Small intestine (tissue), 7 donors: ENCODE measurements at regions not wholly inside any gene's neighbourhood (a gene's known extent, or its start where the extent isn't known, plus 50 kb on each side); places are given as distances from the start of the nearest gene placed in this dataset.

ENCODE experiments used
- DNase-seq, 2 donors: peaks; one replicate each; pipeline versions ENCODE4 v3.0.0 to v3.0.0-alpha.2; 2013
- FAIRE-seq: peaks from 2 replicates; lab custom pipeline; 2012; peaks lifted over from hg19 to GRCh38; lab: Jason Lieb, UNC
- H3K27ac ChIP-seq, 3 donors: one replicate each; pipeline ENCODE4 v1.5.1; 2013; ENCODE audit warnings: low read length in 2 of 3, mild to moderate bottlenecking in 2 of 3, control low read depth in 1 of 3, inconsistent platforms in 1 of 3, low read depth in 1 of 3, moderate library complexity in 1 of 3
- H3K27me3 ChIP-seq, 3 donors: one replicate each; pipeline ENCODE4 v1.6.1; 2013; ENCODE audit warnings: low read length in 3 of 3, inconsistent platforms in 1 of 3; ENCODE audit not compliant: control insufficient read depth in 3 of 3, insufficient read depth in 3 of 3
- H3K36me3 ChIP-seq, 3 donors: one replicate each; pipeline ENCODE4 v1.6.1; 2013; ENCODE audit warnings: low read length in 3 of 3, inconsistent platforms in 1 of 3, low read depth in 1 of 3, mild to moderate bottlenecking in 1 of 3, moderate library complexity in 1 of 3; ENCODE audit not compliant: control insufficient read depth in 3 of 3, insufficient read depth in 2 of 3
- H3K4me1 ChIP-seq, 3 donors: one replicate each; pipeline ENCODE4 v1.6.1; 2013; ENCODE audit warnings: low read length in 2 of 3, inconsistent platforms in 1 of 3, low read depth in 1 of 3, mild to moderate bottlenecking in 1 of 3, moderate library complexity in 1 of 3; ENCODE audit not compliant: control insufficient read depth in 3 of 3, insufficient read depth in 2 of 3
- H3K4me3 ChIP-seq, 3 donors: one replicate each; pipeline ENCODE4 v1.5.1; 2013; ENCODE audit warnings: low read length in 3 of 3, control low read depth in 1 of 3, inconsistent platforms in 1 of 3, low read depth in 1 of 3, mild to moderate bottlenecking in 1 of 3, moderate library complexity in 1 of 3
- H3K9me3 ChIP-seq, 2 donors: one replicate each; pipeline ENCODE4 v1.6.1; 2013; ENCODE audit warnings: low read depth in 1 of 2, low read length in 1 of 2; ENCODE audit not compliant: control insufficient read depth in 2 of 2, insufficient read depth in 1 of 2
- WGBS, 3 donors: extraction: QIAGEN DNeasy Blood & Tissue Kit; methylation state at CpG; one replicate each; pipeline ENCODE4 v1.1.7; 2013; 5-methylcytosine and 5-hydroxymethylcytosine counted together
- donor health status: healthy with polysubstance abuse.
- donor health status: control.
- donor health status: control.
- donor health status: Bipolar disorder and iron deficiency.
- donor health status: healthy.

DNA sequence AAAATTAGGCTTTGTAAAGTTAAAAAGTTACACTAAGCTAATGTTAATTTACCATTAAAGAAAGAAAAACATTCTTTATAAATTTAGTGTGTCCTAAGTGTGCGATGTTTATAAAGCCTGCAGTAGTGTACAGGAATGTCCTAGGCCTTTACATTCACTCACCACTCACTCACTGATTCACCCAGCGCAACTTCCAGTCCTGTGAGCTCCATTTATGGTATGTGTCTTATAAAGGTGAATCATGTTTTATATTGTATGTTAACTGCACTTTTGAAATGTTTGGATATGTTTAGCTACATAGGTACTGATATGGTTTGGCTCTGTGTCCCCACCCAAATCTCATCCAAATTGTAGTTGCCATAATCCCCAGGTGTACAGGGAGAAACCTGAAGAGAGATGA, 549.7 kb upstream of the EPHA6 start:
- H3K36me3 ChIP-seq = no peaks in the 10 kb centered on the region
- DNase-seq (no peak), FAIRE-seq (no peak)
- no peak overlapping the region for H3K4me3 ChIP-seq
- H3K27me3 ChIP-seq = no peaks in the 10 kb centered on the region
- 90 to 95% (median 93%) methylated on average over 2 of the region's 2 CpGs for WGBS, 3 donors
- H3K9me3 ChIP-seq = no peaks in the 10 kb centered on the region
- peaks cover 0 to 5% (median 0%) of the 10 kb centered on the region in 3 donors for H3K4me1 ChIP-seq
- H3K27ac ChIP-seq = no peak overlapping the region

DNA sequence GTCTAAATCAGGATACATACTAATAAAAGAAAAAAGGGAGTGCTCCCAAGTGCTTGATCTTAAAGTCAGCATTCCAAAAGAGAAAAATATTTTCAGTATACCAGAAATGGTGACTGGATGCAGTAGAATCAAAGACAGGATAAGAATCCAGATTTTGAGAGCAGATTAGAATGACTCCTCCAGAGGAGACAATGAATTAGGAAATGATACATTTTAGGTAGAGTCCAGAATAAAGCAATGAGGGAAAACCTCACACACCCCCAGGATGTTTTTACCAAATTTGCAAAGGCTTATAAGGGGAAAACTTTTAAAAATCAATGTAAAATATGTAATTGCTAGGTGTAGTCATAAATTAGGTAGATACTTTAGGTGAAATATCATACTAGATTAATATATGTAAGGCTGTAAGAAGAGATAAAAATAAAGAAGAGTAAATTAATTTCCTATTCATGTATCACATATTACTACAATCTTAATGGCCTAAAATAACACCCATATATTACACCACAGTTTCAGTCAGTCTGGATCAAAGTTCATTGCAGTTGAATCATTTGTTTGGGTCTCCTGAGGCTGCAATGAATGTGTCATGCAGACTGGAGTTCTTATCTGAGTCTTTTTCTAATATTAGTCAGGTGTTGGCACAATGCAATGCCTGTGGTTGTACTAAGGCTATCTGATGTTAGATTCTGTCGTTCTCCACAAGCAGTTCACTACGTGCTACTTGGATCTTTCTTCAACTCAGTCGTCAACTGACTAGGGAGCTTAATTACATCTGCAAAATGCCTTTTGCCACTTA, 547.8 kb upstream of the EPHA6 start:
- FAIRE-seq (peak; percentile 82), DNase-seq (peak; percentile 83 to 90)
- Histone ChIP-seq H3K9me3 (no peaks in the 10 kb centered on the region), H3K4me1 (peaks cover 0 to 5% (median 0%) of the 10 kb centered on the region in 3 donors), H3K27ac (peak overlapping the region in 1 of 3 donors; percentile 49), H3K27me3 (no peaks in the 10 kb centered on the region), H3K4me3 (no peak overlapping the region), H3K36me3 (no peaks in the 10 kb centered on the region)
- 16 to 54% (median 25%) methylated on average over 3 of the region's 3 CpGs for WGBS, 3 donors

DNA sequence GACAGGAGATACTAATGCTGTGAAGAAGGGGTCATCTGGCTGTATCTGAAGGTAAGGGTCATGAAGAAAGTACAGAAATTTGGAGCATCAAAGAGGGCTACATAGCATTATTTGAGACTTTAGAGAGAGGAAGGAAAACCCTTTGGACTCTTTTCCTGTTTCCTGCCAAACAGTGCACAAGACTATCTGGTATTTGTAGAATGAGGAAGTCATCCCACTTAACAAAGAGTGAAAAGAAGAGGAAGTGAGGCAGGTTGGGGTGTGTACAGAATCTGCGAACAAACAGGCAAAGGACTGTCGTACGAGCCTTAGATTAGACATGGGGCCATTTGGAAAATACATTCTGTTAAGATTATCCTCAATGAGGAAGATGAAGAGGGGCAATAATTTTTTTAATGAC, 546.8 kb upstream of the EPHA6 start:
- DNase-seq = peak; percentile 8 to 15
- no peak for FAIRE-seq

DNA sequence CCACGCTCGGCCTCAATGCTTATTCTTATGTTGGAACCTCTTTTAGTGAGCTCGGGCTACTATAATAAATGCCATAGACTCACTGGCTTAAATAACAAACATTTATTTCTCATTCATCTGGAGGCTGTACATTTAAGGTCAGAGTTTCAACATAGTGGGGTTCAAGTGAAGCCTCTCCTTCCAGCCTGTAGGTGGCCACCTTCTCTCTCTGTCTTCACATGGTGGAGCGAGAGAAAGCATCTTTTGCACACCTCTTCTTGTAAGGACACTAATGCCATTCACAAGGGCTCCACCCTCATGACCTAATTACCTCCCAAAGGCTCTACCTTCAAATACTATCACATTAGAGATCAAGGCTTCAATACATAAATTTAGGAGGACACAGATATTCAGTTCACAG, 520.3 kb upstream of the EPHA6 start:
- no peaks in the 10 kb centered on the region for H3K27me3 ChIP-seq
- no peaks in the 10 kb centered on the region for H3K4me1 ChIP-seq
- FAIRE-seq = no peak
- no peak for DNase-seq
- 80 to 90% (median 83%) methylated on average over 4 of the region's 4 CpGs for WGBS, 3 donors
- H3K36me3 ChIP-seq = no peaks in the 10 kb centered on the region
- peaks cover 0 to under 1% of the 10 kb centered on the region in 2 donors for H3K9me3 ChIP-seq
- H3K27ac ChIP-seq = no peak overlapping the region
- H3K4me3 ChIP-seq = no peak overlapping the region

More for the DNA sequence above, 546.8 kb upstream of the EPHA6 start:
- H3K27me3 ChIP-seq = no peaks in the 10 kb centered on the region
- no peak overlapping the region for H3K4me3 ChIP-seq
- no peak overlapping the region for H3K27ac ChIP-seq
- WGBS, 3 donors = 27 to 49% (median 30%) methylated on average over 3 of the region's 3 CpGs
- peaks cover 0 to 5% (median 0%) of the 10 kb centered on the region in 3 donors for H3K4me1 ChIP-seq
- H3K9me3 ChIP-seq = no peaks in the 10 kb centered on the region
- no peaks in the 10 kb centered on the region for H3K36me3 ChIP-seq

DNA sequence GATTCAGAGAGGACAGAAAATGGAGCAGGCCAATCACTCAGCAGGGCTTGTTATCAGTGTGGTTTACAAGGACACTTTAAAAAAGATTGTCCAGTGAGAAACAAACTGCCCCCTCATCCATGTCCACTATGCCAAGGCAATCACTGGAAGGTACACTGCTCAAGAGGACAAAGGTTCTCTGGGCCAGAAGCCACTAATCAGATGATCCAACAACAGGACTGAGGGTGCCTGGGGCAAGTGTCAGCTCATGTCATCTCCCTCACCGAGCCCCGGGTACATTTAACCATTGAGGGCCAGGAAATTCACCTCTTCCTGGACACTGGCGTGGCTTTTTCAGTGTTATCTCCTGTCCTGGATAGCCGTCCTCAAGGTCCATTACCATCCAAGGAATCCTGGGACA, 513.7 kb upstream of the EPHA6 start:
- FAIRE-seq = no peak

DNA sequence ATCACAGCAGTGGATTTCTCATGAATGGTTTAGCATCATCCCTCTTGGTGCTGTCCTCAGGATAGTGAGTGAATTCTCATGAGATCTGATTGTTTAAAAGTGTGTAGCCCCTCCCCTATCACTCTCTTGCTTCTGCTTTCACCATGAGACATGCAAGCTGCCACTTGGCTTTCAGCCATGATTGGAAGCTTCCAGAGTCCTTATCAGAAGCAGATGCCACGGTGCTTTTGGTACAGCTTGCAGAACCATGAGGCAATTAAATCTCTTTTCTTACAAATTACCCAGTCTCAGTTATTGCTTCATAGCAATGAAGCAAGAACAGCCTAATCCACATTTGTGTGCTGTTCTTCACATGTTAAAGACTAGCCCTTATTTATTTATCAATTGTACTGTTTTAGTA, 495.2 kb upstream of the EPHA6 start:
- WGBS, 3 donors = 0 to 17% (median 6%) methylated on average over 1 of the region's 1 CpG
- DNase-seq = no peak

More for the DNA sequence above, 513.7 kb upstream of the EPHA6 start:
- Histone ChIP-seq H3K27me3 (no peaks in the 10 kb centered on the region), H3K27ac (no peak overlapping the region), H3K4me1 (no peaks in the 10 kb centered on the region), H3K4me3 (no peak overlapping the region), H3K36me3 (no peaks in the 10 kb centered on the region), H3K9me3 (no peaks in the 10 kb centered on the region)
- WGBS, 3 donors = 82 to 83% (median 82%) methylated on average over 4 of the region's 4 CpGs
- no peak for DNase-seq

DNA sequence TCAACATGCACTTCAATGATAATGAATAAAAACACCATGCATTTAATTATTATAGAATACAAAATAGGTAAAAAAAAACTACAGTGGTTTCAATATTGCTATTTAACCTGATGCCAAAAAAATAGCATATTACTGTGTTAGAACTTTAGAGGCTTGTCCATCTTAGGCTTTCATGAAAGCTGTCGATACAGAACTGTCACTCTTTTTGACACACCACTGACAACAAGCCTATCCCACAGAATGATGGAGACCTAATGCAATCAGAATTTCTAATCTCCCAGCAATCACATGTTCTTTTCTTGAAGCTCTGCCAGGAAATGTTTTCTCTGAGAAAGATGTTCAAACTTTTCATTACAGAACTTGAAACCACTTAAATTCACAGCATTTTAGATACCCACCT, 490.3 kb upstream of the EPHA6 start:
- no peak overlapping the region for H3K27ac ChIP-seq
- no peaks in the 10 kb centered on the region for H3K4me1 ChIP-seq
- no peak for FAIRE-seq

More for the DNA sequence above, 495.2 kb upstream of the EPHA6 start:
- no peak for FAIRE-seq
- Histone ChIP-seq H3K27ac (no peak overlapping the region), H3K27me3 (no peaks in the 10 kb centered on the region), H3K4me1 (no peaks in the 10 kb centered on the region), H3K4me3 (no peak overlapping the region), H3K9me3 (peaks cover 0 to 2% of the 10 kb centered on the region in 2 donors), H3K36me3 (no peaks in the 10 kb centered on the region)

DNA sequence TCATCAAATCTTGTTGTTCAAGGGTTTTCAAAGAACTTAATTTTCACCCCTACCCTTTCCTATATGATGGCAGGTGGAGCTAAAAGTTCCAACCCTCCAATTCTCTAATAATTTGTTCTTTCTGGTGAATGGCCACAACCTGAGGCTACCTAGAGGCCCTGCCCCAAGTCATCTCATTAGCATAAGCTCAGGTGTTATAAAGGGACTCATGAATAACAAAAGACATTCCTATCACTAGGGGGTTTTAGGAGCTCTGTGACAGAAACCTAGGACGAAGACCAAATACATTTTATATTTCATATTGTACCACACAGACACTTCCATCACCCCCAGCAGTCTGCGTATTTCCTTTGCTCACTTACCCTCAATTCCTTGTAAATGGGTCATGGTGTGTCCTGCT, 483.6 kb upstream of the EPHA6 start:
- FAIRE-seq = no peak
- H3K4me3 ChIP-seq = no peak overlapping the region
- no peaks in the 10 kb centered on the region for H3K9me3 ChIP-seq
- no peaks in the 10 kb centered on the region for H3K27me3 ChIP-seq
- no peaks in the 10 kb centered on the region for H3K4me1 ChIP-seq
- H3K36me3 ChIP-seq = no peaks in the 10 kb centered on the region
- 52 to 57% (median 54%) methylated on average over 2 of the region's 2 CpGs for WGBS, 3 donors
- no peak overlapping the region for H3K27ac ChIP-seq
- no peak for DNase-seq

More for the DNA sequence above, 490.3 kb upstream of the EPHA6 start:
- WGBS, 3 donors = 90 to 92% (median 92%) methylated on average over 1 of the region's 1 CpG
- Histone ChIP-seq H3K27me3 (no peaks in the 10 kb centered on the region), H3K36me3 (no peaks in the 10 kb centered on the region), H3K9me3 (peaks cover 0 to 2% of the 10 kb centered on the region in 2 donors), H3K4me3 (no peak overlapping the region)
- DNase-seq = no peak
